Activated CD4-positive, alpha-beta T cell treated with anti-CD3 and anti-CD28 coated beads, Interleukin-2, amount 50 U/mL, for 4 hours (primary cell): ENCODE measurements at regions not wholly inside any gene's neighbourhood (a gene's known extent, or its start where the extent isn't known, plus 50 kb on each side); places are given as distances from the start of the nearest gene placed in this dataset.

ENCODE experiments used
- DNase-seq, 2 experiments: peaks; one replicate each; pipeline ENCODE4 v3.0.0-alpha.2; 2020

GRCh38 chr3:81936817-81937216 lies 175.4 kb upstream of the GBE1 start:
- DNase-seq, result no peak

GRCh38 chr3:81932681-81933080 lies 171.2 kb upstream of the GBE1 start:
- DNase-seq, result no peak

DNA sequence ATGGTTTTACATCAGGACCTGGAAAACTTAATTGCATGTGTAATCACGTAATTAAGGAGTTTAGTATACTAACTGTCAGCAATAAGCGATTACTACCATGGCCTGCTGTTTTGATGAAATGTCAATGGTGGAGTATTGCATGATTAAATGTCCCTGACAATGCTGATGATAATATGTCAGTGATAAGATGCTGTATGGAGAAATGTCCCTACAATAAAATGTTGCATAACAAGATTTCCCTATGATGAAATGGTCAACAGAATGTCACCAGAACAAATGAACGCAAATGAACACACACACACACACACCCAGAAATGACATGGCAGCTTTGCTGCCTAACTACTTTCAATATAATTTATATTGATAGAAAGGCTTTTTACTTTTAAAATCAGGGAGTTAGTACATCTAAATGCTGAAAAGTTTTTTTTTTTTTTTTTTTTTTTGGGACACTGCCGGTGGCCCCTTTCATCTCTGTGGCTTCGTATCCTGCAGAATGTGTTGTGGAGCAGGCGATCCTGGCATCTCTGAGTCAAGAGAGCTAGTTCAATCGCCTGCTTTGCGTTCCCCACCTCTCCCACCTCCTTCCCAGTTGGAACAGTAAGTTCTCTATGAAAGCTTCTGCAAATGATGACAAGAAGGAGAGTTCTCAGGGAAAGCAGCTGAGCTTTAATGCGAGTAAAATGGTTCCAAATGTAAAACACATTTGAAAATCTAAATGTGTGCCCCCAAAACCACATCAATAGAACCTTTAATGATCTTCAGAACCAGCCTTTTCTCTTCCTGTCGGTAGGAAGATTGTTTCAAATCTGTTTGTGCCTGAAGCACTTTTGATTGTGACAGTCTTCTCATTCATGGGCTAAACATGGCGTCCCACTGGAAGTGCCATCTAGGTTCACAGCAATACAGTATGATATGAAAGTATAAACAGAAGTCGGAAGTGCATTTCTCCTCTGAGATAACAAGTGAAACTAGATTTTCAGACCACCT lies 170.1 kb upstream of the GBE1 start:
- DNase-seq, result no peak

DNA sequence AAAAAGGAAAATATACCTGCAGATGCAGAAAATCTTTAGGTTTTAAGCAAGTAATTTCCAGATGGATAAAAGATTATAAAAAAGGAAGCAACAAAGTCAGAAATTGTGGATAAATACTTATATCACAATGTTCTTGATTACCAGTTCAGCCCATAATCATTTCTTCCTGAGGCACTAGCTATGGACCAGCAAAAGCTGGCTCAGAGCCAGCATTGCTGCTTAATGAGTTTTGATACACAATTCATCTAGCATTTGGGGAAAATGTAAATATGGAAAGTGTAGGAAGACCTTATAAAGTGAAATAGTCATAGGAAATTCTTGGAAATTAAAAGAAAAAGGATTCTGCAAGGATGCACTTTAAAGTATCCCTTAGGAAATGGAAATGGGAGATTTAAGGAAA lies 168.3 kb upstream of the GBE1 start:
- no peak for DNase-seq

DNA sequence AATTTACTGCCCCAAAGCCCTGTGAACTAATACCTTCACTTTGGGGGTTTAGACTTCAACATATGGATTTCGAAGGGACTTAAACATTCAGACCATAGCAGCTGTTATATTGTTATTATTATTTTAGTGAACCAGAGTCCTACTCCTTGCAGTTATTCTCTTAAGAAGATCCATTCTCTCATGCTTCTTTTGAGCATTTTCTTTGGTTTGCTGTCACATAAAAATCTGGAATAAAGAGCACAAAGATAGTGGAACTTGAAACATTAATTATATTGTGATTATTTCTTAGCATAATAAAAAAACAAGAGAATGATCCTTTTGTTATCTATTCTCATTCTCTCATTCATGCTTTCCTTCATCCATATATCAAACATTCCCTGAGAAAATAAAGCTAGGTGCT lies 166.4 kb upstream of the GBE1 start:
- DNase-seq, result no peak

DNA sequence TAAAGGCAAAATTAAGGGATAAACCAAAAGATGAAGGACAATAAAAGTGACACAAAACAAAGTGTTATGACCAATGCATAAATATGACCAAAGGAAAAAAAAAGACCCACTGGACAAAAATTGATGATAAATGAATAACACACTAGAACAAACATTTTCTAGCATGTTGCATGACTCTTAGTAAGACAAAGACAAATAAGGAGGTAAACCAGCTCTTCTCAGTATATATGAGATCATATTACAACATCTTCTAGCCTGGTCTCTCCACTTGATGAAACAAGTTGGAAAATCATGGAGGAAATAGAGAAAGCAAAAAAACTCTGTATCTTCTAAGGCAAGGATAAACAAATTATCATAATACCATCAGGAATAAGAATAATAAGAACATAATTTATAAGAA lies 163.9 kb upstream of the GBE1 start:
- no peak for DNase-seq

DNA sequence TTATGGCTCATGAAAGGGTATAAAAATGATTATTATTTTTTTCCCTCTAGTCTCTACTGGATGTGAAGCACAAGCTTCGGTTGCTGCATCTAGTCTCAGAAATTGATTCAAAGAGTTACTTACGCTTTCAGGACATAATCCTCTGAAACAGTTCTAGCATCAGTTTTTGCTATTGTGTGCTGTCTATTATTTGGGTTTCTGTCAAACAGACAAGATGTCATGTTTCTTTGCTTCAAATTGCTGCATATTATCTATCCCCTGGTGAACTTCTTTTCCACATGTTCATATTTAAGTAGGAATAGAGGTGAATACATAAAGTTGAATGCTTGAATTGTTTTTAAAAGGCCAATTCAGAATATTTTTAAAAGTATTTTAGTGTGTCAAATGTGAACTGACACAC lies 161.6 kb upstream of the GBE1 start:
- no peak for DNase-seq

GRCh38 chr3:81922404-81922803 lies 161.0 kb upstream of the GBE1 start:
- no peak for DNase-seq

DNA sequence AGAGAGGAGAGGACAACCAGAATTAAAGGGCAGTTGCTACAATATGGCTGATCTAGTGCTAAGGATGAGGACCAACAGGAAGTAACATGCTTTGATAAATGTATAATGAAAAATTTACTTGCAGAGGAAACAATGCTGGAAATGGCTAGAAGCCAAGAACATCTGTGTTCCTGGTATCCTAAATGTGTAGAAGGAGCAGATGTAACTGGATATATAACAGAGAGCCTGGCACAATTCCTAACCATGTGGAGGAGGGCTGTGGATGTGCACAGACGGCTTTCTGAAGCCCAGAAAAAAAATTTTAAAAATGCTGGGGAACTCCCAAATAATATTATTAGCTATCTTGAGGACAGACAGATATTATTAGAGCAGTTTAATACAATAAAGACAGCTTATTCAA lies 159.4 kb upstream of the GBE1 start:
- no peak for DNase-seq

DNA sequence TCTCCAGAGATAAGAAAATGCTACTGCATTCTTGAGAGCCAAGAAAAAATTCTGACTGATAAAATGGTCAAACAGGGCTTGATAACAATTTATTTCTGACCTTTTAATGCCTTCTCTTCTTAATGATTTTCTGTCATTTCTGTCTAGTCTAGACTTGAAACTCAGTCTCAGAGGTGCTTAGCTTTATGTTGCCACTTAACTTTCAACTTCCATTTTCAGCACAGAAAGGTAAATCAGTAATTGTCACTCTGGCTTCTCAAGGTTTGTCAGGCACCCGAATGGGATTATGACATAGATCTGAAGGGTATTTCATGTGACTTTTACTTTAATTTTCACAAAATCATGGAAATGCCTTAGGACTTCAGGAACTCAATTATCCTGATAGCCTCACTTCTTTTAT lies 155.4 kb upstream of the GBE1 start:
- DNase-seq, result no peak

- DNase-seq, result no peak
Observed at GRCh38 chr3:81913886-81914663, 152.6 kb upstream of the GBE1 start.

- no peak for DNase-seq
Observed at GRCh38 chr3:81911221-81911620, 149.8 kb upstream of the GBE1 start.

DNA sequence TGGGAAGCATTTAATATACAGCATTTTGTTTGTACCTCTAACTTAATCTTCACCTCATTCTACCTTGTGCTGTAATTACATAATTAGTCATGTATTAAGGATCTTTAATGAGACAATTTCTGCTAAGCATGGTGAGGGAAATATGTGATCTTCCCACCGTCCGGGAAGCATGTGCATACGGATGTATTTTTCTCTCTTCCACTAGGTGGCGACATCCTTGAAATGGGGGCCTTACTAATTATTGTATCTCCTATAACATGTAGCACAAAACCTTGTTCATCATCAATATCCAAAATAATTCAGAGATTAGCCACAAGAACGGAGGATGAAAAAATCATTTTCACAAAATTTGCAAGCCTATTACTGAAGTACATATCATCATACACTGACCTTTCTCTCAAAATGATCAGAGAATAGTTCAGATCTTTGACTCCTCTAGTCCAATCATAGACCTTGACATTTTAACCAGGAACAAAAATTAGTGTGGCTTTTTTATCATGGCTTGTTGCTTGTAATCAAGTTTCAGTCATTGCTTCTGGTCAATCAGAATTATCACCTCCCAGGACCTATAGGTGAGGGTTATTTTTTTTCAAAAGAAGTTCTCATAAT lies 148.9 kb upstream of the GBE1 start:
- DNase-seq, result no peak

DNA sequence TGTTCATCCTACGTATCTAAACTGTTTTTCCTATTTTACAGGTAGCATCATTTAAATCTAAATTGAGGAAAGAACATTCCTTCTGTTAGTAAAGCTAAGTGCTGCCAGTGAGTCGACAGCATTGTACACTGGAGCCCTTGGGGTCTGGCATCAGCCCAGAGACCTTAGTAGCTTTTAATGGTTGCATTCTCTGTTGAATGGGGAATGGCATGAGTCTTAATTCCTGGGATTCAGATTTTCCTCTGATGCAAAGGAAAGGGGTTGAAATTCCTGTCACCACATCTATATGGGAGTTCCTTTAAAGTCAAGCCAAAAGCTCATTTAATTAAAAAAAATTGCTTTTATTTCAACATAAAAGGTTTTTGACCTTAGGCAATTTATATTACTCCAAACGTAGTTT lies 148.4 kb upstream of the GBE1 start:
- DNase-seq, result no peak

- no peak for DNase-seq
Observed at GRCh38 chr3:81908561-81908960, 147.1 kb upstream of the GBE1 start.

DNA sequence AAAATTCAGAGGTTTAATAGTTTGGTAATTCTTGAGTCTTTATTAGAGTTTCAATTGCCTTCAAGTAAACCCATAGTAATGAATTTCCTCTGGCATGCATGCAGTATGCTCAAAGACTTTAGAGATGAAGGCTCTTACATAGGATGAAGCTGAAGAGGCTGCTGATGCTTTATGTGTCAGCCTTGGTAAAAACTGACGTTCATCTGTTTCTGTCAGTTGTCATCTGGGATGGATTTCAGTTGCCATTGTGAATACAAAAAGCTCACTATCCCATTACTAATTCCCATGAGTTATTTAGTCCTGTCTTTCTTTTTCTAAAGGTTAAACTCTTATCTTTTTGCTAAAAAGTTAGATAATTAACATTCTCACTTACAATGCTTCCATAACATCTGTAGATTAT lies 136.9 kb upstream of the GBE1 start:
- no peak for DNase-seq

DNA sequence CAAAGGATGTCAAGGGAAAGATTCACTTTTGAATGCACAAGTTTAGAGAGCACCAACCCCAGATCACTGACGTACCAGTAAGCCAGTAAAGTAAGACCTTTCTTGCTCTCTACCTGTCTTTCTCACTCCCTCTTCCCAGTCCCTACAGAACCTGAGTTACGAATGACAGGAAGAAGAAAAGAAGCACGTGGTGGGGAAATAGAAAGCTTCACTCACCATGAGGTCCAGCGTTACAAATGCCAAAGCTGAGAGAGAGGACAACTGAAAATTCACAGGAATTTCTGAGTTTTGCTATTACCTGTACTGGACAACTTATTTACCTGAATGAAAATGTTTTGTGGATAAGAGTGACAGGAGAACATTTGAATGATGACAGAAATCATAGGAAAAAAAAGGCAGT lies 133.2 kb upstream of the GBE1 start:
- no peak for DNase-seq

- no peak for DNase-seq
Observed at GRCh38 chr3:81891055-81891895, 129.8 kb upstream of the GBE1 start.

DNA sequence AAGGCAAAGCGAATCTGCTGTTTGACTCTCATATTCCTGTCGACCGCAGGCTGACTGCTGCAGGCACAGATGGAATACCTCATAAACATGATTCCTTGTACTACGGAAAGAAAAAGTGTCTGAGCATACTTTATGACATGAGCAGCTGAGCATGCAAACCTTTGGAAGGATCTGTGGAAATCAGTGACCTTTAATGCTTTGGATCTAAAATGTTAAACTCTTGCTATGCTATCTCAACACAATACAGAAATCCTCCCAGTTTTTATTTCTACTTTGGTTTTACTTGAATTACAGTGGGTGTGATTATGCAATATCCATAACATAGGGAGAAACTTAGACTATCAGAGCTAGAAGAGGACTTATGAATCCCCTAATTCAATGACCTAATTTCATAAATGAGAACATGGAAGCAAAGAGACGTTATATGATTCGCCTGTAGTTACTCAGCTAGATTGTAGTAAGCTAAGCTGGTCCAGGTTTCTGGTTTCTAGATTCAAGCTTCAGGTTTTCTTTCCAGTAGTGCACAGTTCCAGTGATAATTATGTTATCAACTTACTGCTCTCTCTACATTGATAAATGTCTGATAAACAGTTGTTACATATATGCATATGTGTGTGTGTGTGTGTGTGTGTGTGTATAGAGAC lies 127.6 kb upstream of the GBE1 start:
- DNase-seq, result no peak

- no peak for DNase-seq
Observed at GRCh38 chr3:81887448-81887847, 126.0 kb upstream of the GBE1 start.

DNA sequence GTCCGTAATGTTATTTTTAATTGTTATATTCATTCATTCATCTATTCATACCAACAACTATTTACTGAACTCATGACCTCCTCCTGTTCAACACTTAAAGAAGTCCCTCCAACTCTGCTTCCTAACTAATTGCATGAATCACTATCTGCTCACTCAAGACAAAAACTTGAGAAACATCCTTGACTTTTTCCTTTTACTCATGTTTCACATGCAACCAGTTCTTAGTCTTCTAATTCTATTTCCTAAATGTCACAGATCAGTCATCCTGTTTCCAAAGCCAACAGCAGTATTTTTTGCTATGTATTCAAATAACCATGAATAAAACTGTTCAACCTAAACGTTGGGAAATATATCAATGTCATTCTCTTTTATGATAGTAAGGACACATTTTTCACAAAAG lies 124.6 kb upstream of the GBE1 start:
- DNase-seq, result no peak

DNA sequence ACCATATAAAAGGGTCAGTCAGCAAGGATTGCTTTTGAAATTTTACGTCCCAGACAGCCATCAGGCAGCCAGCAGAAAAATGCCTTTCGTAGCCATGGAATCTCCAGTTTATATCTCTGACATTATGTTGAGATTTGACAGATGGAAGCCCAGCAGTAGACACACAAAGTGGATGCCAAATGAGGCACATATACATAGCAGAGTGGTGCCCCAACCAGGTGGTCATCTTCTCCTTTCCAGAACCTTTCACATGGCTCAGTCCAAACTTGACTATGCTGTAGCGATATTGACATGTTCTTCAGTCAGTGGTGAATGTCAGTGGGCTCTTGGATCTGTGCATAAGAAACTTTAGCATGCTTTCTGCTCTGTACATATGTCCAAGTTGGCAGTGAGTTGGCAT lies 123.3 kb upstream of the GBE1 start:
- no peak for DNase-seq
